ENCODE measurements at regions not wholly inside any gene's neighbourhood (a gene's known extent, or its start where the extent isn't known, plus 50 kb on each side); places are given as distances from the start of the nearest gene placed in this dataset.

GRCh38 chr4:38567457-38567856 is 96.5 kb upstream of the KLF3 start:
- H3K4me1 ChIP-seq (ENCODE audit: insufficient read depth, low read length, severe bottlenecking) = no peaks in the 10 kb centered on the region
- H3K27me3 ChIP-seq (ENCODE audit: insufficient read depth, low read length) = peaks cover 4% of the 10 kb centered on the region
- no peak for TF ChIP-seq CTCF (IDR thresholded peaks at IDR 0.05; ENCODE audit: low read length)
- TF ChIP-seq EZH2 (IDR thresholded peaks at IDR 0.05; ENCODE audit: borderline replicate concordance, low read length) = no peak
- no peaks in the 10 kb centered on the region for H4K20me1 ChIP-seq (ENCODE audit: insufficient read depth, low read length)
- no peaks in the 10 kb centered on the region for H3F3A ChIP-seq (ENCODE audit: insufficient read depth, low read length)
- no peaks in the 10 kb centered on the region for H3K9me2 ChIP-seq (ENCODE audit: low read depth, low read length)
- no peaks in the 10 kb centered on the region for H3K36me3 ChIP-seq (ENCODE audit: insufficient read depth, low read length)
- no peak overlapping the region for H3K27ac ChIP-seq (ENCODE audit: low read depth, low read length, poor library complexity, severe bottlenecking)
- no peaks in the 10 kb centered on the region for H3K79me2 ChIP-seq (ENCODE audit: insufficient read depth, low read length)
- no peaks in the 10 kb centered on the region for H3K9me3 ChIP-seq (ENCODE audit: low read length)
- H3K4me2 ChIP-seq (ENCODE audit: low read length) = no peak overlapping the region
- H3K4me3 ChIP-seq (ENCODE audit: low read depth, low read length, poor library complexity, severe bottlenecking) = no peak overlapping the region
- no peak overlapping the region for H3K9ac ChIP-seq (ENCODE audit: low read length)
- H2AFZ ChIP-seq (ENCODE audit: low read length) = no peak overlapping the region

- peaks cover 4% of the 10 kb centered on the region for H3K27me3 ChIP-seq (ENCODE audit: insufficient read depth, low read length)
- no peak overlapping the region for H3K4me3 ChIP-seq (ENCODE audit: low read depth, low read length, poor library complexity, severe bottlenecking)
- no peaks in the 10 kb centered on the region for H3K79me2 ChIP-seq (ENCODE audit: insufficient read depth, low read length)
- H4K20me1 ChIP-seq (ENCODE audit: insufficient read depth, low read length) = no peaks in the 10 kb centered on the region
- H3K36me3 ChIP-seq (ENCODE audit: insufficient read depth, low read length) = no peaks in the 10 kb centered on the region
- no peak overlapping the region for H2AFZ ChIP-seq (ENCODE audit: low read length)
- no peak overlapping the region for H3K4me2 ChIP-seq (ENCODE audit: low read length)
- no peaks in the 10 kb centered on the region for H3K4me1 ChIP-seq (ENCODE audit: insufficient read depth, low read length, severe bottlenecking)
- H3K9me2 ChIP-seq (ENCODE audit: low read depth, low read length) = no peaks in the 10 kb centered on the region
- H3K27ac ChIP-seq (ENCODE audit: low read depth, low read length, poor library complexity, severe bottlenecking) = no peak overlapping the region
- TF ChIP-seq EZH2 (IDR thresholded peaks at IDR 0.05; ENCODE audit: borderline replicate concordance, low read length) (no peak), CTCF (IDR thresholded peaks at IDR 0.05; ENCODE audit: low read length) (no peak)
- no peak overlapping the region for H3K9ac ChIP-seq (ENCODE audit: low read length)
- H3F3A ChIP-seq (ENCODE audit: insufficient read depth, low read length) = no peaks in the 10 kb centered on the region
- no peaks in the 10 kb centered on the region for H3K9me3 ChIP-seq (ENCODE audit: low read length)
Observed at GRCh38 chr4:38568768-38569167, 95.2 kb upstream of the KLF3 start.

GRCh38 chr4:38570647-38571276 is 93.2 kb upstream of the KLF3 start:
- no peak overlapping the region for H3K9ac ChIP-seq (ENCODE audit: low read length)
- H3K9me3 ChIP-seq (ENCODE audit: low read length) = no peaks in the 10 kb centered on the region
- no peaks in the 10 kb centered on the region for H3F3A ChIP-seq (ENCODE audit: insufficient read depth, low read length)
- H3K27me3 ChIP-seq (ENCODE audit: insufficient read depth, low read length) = peaks cover 4% of the 10 kb centered on the region
- H3K27ac ChIP-seq (ENCODE audit: low read depth, low read length, poor library complexity, severe bottlenecking) = no peak overlapping the region
- H2AFZ ChIP-seq (ENCODE audit: low read length) = no peak overlapping the region
- no peak overlapping the region for H3K4me3 ChIP-seq (ENCODE audit: low read depth, low read length, poor library complexity, severe bottlenecking)
- H3K4me2 ChIP-seq (ENCODE audit: low read length) = no peak overlapping the region
- H3K9me2 ChIP-seq (ENCODE audit: low read depth, low read length) = no peaks in the 10 kb centered on the region
- H4K20me1 ChIP-seq (ENCODE audit: insufficient read depth, low read length) = no peaks in the 10 kb centered on the region
- no peaks in the 10 kb centered on the region for H3K36me3 ChIP-seq (ENCODE audit: insufficient read depth, low read length)
- no peaks in the 10 kb centered on the region for H3K79me2 ChIP-seq (ENCODE audit: insufficient read depth, low read length)
- TF ChIP-seq CTCF (IDR thresholded peaks at IDR 0.05; ENCODE audit: low read length) (no peak), EZH2 (IDR thresholded peaks at IDR 0.05; ENCODE audit: borderline replicate concordance, low read length) (no peak)
- H3K4me1 ChIP-seq (ENCODE audit: insufficient read depth, low read length, severe bottlenecking) = no peaks in the 10 kb centered on the region

All from OCI-LY1 (cell line).